DMS153 treated with DMSO at 0.1 percent for 48 hours (cell line): ENCODE measurements at regions not wholly inside any gene's neighbourhood (a gene's known extent, or its start where the extent isn't known, plus 50 kb on each side); places are given as distances from the start of the nearest gene placed in this dataset.

Experiments used
- DNase-seq: peaks from one replicate; lab custom pipeline; 2025; ENCODE audit not compliant: unreplicated experiment; lab: John Stamatoyannopoulos, UW

GRCh38 chr2:155431004-155431507, 732.6 kb downstream of the KCNJ3 start:
- DNase-seq, result no peak

- DNase-seq, result no peak
Observed at GRCh38 chr2:155427470-155427869, 729.0 kb downstream of the KCNJ3 start.

GRCh38 chr2:155424518-155424917, 726.0 kb downstream of the KCNJ3 start:
- no peak for DNase-seq

- no peak for DNase-seq
Observed at GRCh38 chr2:155418753-155419152, 720.3 kb downstream of the KCNJ3 start.

GRCh38 chr2:155412598-155412997, 714.1 kb downstream of the KCNJ3 start:
- DNase-seq, result no peak

GRCh38 chr2:155404433-155405002, 706.0 kb downstream of the KCNJ3 start:
- no peak for DNase-seq

- DNase-seq, result no peak
Observed at GRCh38 chr2:155393406-155393805, 694.9 kb downstream of the KCNJ3 start.

- DNase-seq, result no peak
Observed at GRCh38 chr2:155391613-155392130, 693.2 kb downstream of the KCNJ3 start.

- no peak for DNase-seq
Observed at GRCh38 chr2:155389224-155389623, 690.7 kb downstream of the KCNJ3 start.

- no peak for DNase-seq
Observed at GRCh38 chr2:155384555-155385123, 686.1 kb downstream of the KCNJ3 start.

- DNase-seq, result no peak
Observed at GRCh38 chr2:155382776-155383175, 684.3 kb downstream of the KCNJ3 start.

- no peak for DNase-seq
Observed at GRCh38 chr2:155381436-155381835, 682.9 kb downstream of the KCNJ3 start.

GRCh38 chr2:155379494-155379893, 681.0 kb downstream of the KCNJ3 start:
- no peak for DNase-seq

GRCh38 chr2:155377931-155378444, 679.5 kb downstream of the KCNJ3 start:
- DNase-seq, result no peak

GRCh38 chr2:155377266-155377680, 678.8 kb downstream of the KCNJ3 start:
- DNase-seq, result peak; percentile 66

GRCh38 chr2:155372969-155373368, 674.5 kb downstream of the KCNJ3 start:
- peak; percentile 31 for DNase-seq

GRCh38 chr2:155368934-155369333, 670.4 kb downstream of the KCNJ3 start:
- peak; percentile 16 for DNase-seq

GRCh38 chr2:155364766-155365165, 666.3 kb downstream of the KCNJ3 start:
- DNase-seq, result no peak

- DNase-seq, result no peak
Observed at GRCh38 chr2:155363349-155363888, 664.9 kb downstream of the KCNJ3 start.

GRCh38 chr2:155357172-155357571, 658.7 kb downstream of the KCNJ3 start:
- DNase-seq, result no peak

GRCh38 chr2:155356250-155356649, 657.8 kb downstream of the KCNJ3 start:
- no peak for DNase-seq
